OCI-LY3 (cell line): ENCODE measurements at regions not wholly inside any gene's neighbourhood (a gene's known extent, or its start where the extent isn't known, plus 50 kb on each side); places are given as distances from the start of the nearest gene placed in this dataset.

Experiments
- H2AFZ ChIP-seq: fragments of 200-600, 300-600 bp; shearing (Covaris generic); 2 replicates; pipeline ENCODE4 v1.6.0; 2014; ENCODE audit warnings: antibody characterized with exemption, low read depth, low read length
- H3K27ac ChIP-seq: fragments of 200-600, 300-600 bp; sonication (generic); 2 replicates; pipeline ENCODE4 v1.5.1; 2014; ENCODE audit warnings: mild to moderate bottlenecking, low read length, moderate library complexity, mixed read lengths
- H3K27me3 ChIP-seq: fragments of 200-600, 300-600 bp; sonication (generic); 2 replicates; pipeline ENCODE4 v1.6.1; 2014; ENCODE audit warnings: low read depth, low read length, mixed read lengths
- H3K36me3 ChIP-seq: fragments of 200-600, 300-600 bp; sonication (generic); replicated peaks from 2 replicates; pipeline ENCODE3; 2014; ENCODE audit warnings: low read depth, low read length, mixed read lengths
- H3K4me1 ChIP-seq: fragments of 300-600, 200-600 bp; sonication (generic); 2 replicates; pipeline ENCODE4 v1.6.1; 2014; ENCODE audit warnings: low read length, mixed read lengths
- H3K4me2 ChIP-seq: fragments of 200-600, 300-600 bp; sonication (generic); 2 replicates; pipeline ENCODE4 v1.6.1; 2014; ENCODE audit warnings: low read length, mixed read lengths
- H3K4me3 ChIP-seq: fragments of 300-600, 200-600 bp; sonication (generic); 2 replicates; pipeline ENCODE4 v1.5.1; 2014; ENCODE audit warnings: antibody characterized with exemption, mild to moderate bottlenecking, low read length, moderate library complexity
- H3K79me2 ChIP-seq: fragments of 300-600, 200-600 bp; shearing (Covaris generic); 2 replicates; pipeline ENCODE4 v1.6.1; 2014; ENCODE audit warnings: mild to moderate bottlenecking, low read length, mixed read lengths
- H3K9ac ChIP-seq: fragments of 300-600, 200-600 bp; shearing (Covaris generic); 2 replicates; pipeline ENCODE4 v1.6.0; 2014; ENCODE audit warnings: mild to moderate bottlenecking, low read length, moderate library complexity
- H3K9me3 ChIP-seq: fragments of 200-600, 300-600 bp; shearing (Covaris generic); 2 replicates; pipeline ENCODE4 v1.6.1; 2014; ENCODE audit warnings: low read length, mixed read lengths; ENCODE audit not compliant: insufficient read depth
- H4K20me1 ChIP-seq: fragments of 200-600, 300-600 bp; sonication (generic); 2 replicates; pipeline ENCODE4 v1.6.1; 2016; ENCODE audit warnings: low read length, mixed read lengths; ENCODE audit not compliant: insufficient read depth
- EZH2phosphoT487 ChIP-seq: fragments of 200-600 bp; shearing (Covaris generic); IDR thresholded peaks from 2 replicates; pipeline ENCODE4 v1.6.1; 2018; ENCODE audit warnings: antibody characterized with exemption, mixed run types, low read depth
- TF ChIP-seq, protein P1 (sequence below): fragments of 200-600, 300-600 bp; sonication (generic); IDR thresholded peaks from 2 replicates; pipeline ENCODE4 v1.5.1; 2014; ENCODE audit warnings: antibody characterized with exemption, low read length, low read depth

DNA sequence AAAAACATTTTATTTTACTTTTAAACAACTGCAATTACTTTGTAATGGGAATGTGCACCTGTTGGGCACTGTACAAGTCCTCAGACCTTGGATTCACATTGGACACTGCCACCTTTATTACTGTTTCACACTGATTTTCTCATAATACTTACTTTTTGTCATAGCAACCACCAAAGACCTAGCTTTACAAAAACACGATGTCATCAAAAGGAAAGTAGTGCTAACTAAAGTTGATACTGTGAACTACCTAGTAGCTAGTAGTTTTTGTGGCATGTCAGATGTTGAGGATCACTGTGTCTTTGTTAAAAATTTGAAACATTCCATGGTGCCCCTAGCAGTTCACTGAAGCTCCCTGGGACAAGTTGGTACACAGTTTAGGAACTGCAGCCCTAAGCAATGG, 62.9 kb upstream of the HOPX start:
- Histone ChIP-seq H3K4me2 (no peak overlapping the region), H3K79me2 (no peaks in the 10 kb centered on the region), H3K9ac (no peak overlapping the region), H3K27ac (no peak overlapping the region), H3K27me3 (no peaks in the 10 kb centered on the region), H3K36me3 (no peaks in the 10 kb centered on the region), H3K9me3 (no peaks in the 10 kb centered on the region), H2AFZ (no peak overlapping the region), H4K20me1 (no peaks in the 10 kb centered on the region), H3K4me3 (no peak overlapping the region), H3K4me1 (no peaks in the 10 kb centered on the region)
- TF ChIP-seq, protein P1, sequence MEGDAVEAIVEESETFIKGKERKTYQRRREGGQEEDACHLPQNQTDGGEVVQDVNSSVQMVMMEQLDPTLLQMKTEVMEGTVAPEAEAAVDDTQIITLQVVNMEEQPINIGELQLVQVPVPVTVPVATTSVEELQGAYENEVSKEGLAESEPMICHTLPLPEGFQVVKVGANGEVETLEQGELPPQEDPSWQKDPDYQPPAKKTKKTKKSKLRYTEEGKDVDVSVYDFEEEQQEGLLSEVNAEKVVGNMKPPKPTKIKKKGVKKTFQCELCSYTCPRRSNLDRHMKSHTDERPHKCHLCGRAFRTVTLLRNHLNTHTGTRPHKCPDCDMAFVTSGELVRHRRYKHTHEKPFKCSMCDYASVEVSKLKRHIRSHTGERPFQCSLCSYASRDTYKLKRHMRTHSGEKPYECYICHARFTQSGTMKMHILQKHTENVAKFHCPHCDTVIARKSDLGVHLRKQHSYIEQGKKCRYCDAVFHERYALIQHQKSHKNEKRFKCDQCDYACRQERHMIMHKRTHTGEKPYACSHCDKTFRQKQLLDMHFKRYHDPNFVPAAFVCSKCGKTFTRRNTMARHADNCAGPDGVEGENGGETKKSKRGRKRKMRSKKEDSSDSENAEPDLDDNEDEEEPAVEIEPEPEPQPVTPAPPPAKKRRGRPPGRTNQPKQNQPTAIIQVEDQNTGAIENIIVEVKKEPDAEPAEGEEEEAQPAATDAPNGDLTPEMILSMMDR, result no peak
- no peak for TF ChIP-seq EZH2phosphoT487

- Histone ChIP-seq H2AFZ (no peak overlapping the region), H3K27ac (no peak overlapping the region), H3K9me3 (no peaks in the 10 kb centered on the region), H3K79me2 (no peaks in the 10 kb centered on the region), H3K4me2 (no peak overlapping the region), H3K36me3 (no peaks in the 10 kb centered on the region), H3K4me3 (no peak overlapping the region), H3K9ac (no peak overlapping the region), H3K4me1 (no peaks in the 10 kb centered on the region), H4K20me1 (no peaks in the 10 kb centered on the region), H3K27me3 (no peaks in the 10 kb centered on the region)
- TF ChIP-seq EZH2phosphoT487, result no peak
- TF ChIP-seq, protein P1, result no peak
Measured at GRCh38 chr4:56743550-56743949, 62.5 kb upstream of the HOPX start.

DNA sequence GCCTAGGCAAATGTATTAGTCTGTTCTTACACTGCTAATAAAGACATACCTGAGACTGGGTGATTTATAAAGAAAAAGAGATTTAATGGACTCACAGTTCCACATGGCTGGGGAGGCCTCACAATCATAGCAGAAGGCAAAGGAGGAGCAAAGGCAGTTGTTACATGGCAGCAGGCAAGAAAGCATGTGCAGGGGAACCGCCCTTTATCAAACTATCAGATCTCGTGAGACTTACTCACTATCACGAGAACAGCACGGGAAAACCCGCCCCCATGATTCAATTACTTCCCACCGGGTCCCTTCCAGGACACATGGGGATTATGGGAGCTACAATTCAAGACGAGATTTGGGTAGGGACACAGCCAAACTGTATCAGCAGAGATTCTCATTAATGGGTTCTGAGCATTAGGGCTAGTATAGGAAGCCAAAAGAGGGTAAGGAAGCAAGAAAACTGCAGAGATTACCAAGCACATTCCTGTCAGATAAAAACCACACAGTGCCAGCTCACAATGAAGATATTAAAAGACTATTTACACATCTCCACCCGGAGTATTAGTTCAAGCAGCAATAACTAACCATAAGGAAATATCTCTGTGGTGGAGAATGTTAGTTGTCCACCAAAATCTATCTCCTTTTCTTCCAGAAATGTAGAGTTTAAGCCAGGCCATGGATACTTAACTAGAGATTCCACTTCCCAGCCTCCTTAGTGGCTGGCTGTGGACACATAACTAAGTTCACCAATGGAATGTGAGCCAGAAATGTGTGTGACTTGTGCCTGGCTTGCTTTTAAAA, 61.2 kb upstream of the HOPX start:
- no peaks in the 10 kb centered on the region for H3K79me2 ChIP-seq
- no peaks in the 10 kb centered on the region for H3K36me3 ChIP-seq
- TF ChIP-seq, protein P1, result no peak
- TF ChIP-seq EZH2phosphoT487, result no peak
- no peaks in the 10 kb centered on the region for H3K4me1 ChIP-seq
- no peak overlapping the region for H3K4me3 ChIP-seq
- no peaks in the 10 kb centered on the region for H3K9me3 ChIP-seq
- no peak overlapping the region for H2AFZ ChIP-seq
- H3K27me3 ChIP-seq, result no peaks in the 10 kb centered on the region
- no peaks in the 10 kb centered on the region for H4K20me1 ChIP-seq
- no peak overlapping the region for H3K27ac ChIP-seq
- H3K9ac ChIP-seq, result no peak overlapping the region
- no peak overlapping the region for H3K4me2 ChIP-seq

- no peaks in the 10 kb centered on the region for H3K4me1 ChIP-seq
Measured at GRCh38 chr4:56741595-56741994, 60.5 kb upstream of the HOPX start.

More at GRCh38 chr4:56741595-56741994, 60.5 kb upstream of the HOPX start:
- H3K9me3 ChIP-seq, result no peaks in the 10 kb centered on the region
- no peak overlapping the region for H3K27ac ChIP-seq
- TF ChIP-seq, protein P1, result no peak
- TF ChIP-seq EZH2phosphoT487, result no peak
- no peak overlapping the region for H2AFZ ChIP-seq
- H4K20me1 ChIP-seq, result no peaks in the 10 kb centered on the region
- H3K27me3 ChIP-seq, result no peaks in the 10 kb centered on the region
- no peaks in the 10 kb centered on the region for H3K79me2 ChIP-seq
- H3K4me3 ChIP-seq, result no peak overlapping the region
- no peak overlapping the region for H3K9ac ChIP-seq
- H3K36me3 ChIP-seq, result no peaks in the 10 kb centered on the region
- H3K4me2 ChIP-seq, result no peak overlapping the region
